COLO668 (cell line): ENCODE measurements at regions not wholly inside any gene's neighbourhood (a gene's known extent, or its start where the extent isn't known, plus 50 kb on each side); places are given as distances from the start of the nearest gene placed in this dataset.
"Not testable (repeated sequence)": the region's sequence is repeated elsewhere in the genome, so short reads cannot be mapped to it uniquely, and the experiment has no call there.

Source experiments
- DNase-seq: peaks from one replicate; lab custom pipeline; 2025; ENCODE audit not compliant: unreplicated experiment; lab: John Stamatoyannopoulos, UW

DNA sequence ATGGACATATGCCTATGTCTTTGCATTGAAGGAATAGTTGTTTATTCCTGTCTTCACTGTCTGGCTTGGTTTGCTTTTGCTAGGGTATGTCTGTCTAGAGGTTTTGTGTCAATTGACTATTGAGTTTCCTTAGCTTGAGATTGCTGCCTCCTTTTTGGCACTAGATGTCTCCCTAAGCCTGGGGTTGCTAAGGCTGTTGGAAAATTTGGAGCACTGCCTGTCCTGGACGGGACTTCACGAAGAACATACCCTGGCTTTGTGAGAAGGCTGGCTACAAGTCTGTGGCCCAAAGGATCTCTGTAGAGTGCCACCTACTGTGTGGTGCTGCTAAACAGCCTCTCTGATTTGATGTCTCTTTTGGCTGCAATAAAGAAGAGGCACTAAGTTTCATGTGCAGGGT is 183.8 kb upstream of the NUDT10 start:
- DNase-seq: no peak

DNA sequence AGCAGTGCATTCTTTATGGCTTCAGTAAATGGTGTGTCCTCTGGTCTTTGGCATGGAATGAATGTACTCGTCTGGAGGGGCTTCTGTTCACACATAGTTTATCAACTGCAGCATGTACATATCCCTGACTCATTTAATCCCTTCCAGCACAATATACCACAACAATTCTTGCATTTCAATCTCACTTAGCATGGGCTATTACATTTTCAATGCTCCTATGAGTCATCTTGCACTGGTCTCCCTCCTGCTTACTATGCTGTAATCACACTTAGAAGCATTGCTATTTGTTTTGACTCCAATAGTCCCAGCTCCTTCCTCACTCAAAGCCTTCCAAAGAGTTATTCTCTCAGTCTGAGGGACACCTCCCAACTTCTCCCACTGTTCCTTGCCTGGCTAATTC is 180.9 kb upstream of the NUDT10 start:
- no peak for DNase-seq

- no peak for DNase-seq
Observed at GRCh38 chrX:51155157-51155556, 177.5 kb upstream of the NUDT10 start.

GRCh38 chrX:51155566-51155965 is 177.1 kb upstream of the NUDT10 start:
- no peak for DNase-seq

DNA sequence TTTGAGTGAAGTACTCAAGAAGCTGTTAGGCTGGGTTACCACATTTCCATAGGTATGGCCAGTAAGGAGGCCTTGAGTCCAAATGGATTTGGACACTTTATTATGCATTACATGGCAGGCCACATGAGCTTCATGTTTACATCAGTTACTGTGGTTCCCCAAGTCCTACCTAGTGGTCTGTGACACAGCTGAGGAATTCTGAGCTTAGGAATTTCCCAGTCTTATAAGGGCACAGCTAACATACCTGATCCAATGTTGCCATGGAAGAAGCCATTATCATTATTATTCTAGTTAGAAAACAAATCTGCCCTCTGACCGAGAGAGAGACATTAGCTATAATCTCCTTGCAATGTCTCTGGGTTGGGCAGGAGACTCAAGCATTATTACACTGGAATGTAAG is 174.4 kb upstream of the NUDT10 start:
- no peak for DNase-seq

- not testable (repeated sequence) for DNase-seq
Observed at GRCh38 chrX:51159378-51159777, 173.2 kb upstream of the NUDT10 start.

DNA sequence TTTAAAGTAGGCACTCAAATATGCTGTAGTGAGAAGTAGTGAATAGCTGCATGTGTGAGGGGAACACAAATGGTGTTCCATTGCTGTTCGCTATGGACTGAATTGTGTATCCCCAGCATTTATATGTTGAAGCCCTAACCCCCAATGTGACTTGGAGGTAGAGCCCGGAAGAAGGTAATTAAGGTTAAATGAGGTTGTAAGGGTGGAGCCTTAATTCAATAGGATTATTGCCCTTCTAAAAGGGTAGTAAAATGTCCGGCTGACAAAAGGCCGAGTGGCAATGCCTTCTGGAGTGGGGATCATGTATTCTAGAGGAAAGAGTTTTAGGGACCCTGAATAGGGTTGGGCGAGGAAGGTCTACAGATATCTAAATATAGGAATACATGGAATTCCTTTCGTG is 168.9 kb upstream of the NUDT10 start:
- no peak for DNase-seq

DNA sequence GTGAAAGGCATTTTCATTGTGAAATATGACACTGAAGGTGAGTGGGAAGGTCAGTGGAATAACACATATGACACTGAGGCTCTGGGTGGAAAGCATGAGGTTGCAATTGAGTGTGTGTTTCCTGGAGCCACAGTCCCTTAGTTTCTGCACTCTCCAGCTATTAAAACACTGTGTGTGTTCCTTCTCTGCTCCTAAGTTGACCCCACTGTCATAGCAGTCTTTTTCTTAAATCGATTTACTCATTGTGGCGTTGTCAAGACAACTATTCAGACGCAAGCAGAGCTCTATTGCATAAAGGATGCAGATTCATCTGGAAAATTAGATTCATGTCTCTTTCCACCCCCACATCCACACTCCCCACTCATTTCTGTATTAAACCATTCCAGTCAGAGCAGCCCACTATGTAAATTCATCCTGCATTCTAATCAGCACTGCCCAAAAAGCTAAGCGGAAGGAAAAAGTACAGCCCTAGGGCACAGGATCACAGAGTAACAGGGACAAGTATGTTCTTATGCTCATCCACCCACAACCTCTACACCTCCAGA is 154.2 kb upstream of the NUDT10 start:
- DNase-seq: not testable (repeated sequence)

GRCh38 chrX:51179805-51180204 is 152.8 kb upstream of the NUDT10 start:
- DNase-seq: not testable (repeated sequence)

GRCh38 chrX:51182545-51182944 is 150.1 kb upstream of the NUDT10 start:
- no peak for DNase-seq

DNA sequence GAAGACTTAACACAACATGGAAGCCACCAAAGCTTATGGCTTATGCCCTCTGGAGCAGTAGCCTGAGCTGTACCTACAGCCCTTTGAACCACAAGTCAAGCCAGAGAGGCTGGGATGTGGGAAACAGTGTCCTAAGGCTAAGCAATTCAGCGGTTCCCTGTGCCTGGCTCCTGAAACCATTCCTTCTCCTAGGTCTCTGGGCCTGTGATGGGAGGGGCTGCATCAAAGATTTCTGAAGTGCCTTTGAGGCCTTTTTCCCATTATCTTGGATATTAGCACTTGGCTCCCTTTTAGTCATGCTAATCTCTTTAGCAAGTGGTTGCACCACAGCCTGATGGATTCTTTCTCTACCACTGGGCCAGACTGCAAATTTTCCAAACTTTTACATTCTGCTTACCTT is 140.5 kb upstream of the NUDT10 start:
- no peak for DNase-seq

DNA sequence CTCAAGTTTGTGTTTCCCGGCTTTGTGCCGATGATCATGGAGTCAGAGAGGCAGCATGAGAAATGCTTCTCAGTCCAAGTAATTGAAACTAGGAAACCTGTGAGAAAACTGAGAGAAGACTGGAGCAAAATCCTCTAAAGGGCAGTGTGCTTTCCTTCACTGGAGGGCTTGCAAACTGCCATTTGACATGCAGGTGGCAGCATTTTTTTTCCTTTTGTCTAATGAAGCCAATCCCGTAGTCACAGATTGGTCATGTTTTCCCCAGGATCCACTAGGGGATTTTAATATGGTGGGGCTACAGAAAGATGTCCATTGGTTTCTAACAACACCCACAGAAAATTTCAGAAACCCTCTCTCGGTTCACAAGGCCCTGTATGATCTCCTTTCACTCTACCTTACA is 117.4 kb upstream of the NUDT10 start:
- no peak for DNase-seq

DNA sequence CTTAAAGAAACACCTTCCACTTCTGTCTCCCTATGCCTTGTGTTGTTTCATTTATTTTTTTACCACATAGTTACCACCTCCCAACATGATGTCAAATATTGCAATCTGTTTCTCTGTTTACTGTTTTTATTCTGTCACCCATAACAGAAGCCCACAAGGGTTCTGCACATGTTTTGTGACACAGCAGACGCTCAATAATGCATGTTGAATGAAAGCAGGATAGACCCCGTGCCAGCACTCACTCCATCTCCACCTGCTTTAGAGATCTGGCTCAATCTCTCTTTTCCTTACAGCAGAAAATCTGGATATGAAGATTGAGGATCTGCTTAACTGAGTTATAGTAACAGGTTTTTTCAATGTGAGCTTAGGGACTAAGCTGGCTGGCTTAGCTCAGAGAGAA is 116.8 kb upstream of the NUDT10 start:
- DNase-seq: no peak

- DNase-seq: no peak
Observed at GRCh38 chrX:51242212-51242611, 90.4 kb upstream of the NUDT10 start.

DNA sequence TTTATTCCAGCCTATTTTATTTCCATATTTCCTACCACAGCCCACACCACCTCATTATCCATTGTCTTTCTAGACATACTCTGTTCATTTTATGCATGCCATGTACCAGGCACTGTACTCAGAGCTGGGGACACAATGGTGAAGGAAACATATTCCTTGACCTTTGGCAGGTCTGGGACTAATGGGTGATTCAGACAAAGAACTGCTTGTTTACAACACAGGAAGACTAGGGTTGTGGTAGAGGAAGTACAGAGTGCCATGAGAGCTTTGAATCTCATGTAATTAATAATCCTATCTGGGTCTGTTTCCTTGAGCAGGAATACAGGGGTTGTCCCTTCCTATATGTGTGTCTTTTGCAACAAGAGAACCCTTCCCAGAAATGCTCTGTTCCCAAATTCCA is 75.1 kb upstream of the NUDT10 start:
- no peak for DNase-seq

GRCh38 chrX:51262271-51262670 is 70.4 kb upstream of the NUDT10 start:
- DNase-seq: not testable (repeated sequence)

DNA sequence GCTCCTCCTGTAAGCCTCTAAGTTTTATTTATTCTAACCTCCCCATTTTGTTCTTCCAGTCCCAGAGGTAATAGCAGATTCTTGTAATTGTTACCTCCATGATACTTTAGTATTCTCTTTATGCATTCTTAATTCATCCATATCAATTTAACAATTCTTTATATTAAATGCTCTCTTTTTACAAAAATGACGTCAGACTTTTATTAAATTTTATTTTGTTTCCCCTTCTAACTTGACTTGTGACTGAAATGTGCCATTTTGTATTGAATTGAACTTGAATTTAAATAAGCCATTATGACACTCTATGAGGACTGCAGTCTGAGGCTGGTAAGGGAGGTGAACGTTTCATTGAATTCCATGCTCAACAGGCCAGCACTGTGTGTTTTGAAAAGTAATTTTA is 60.0 kb upstream of the NUDT10 start:
- no peak for DNase-seq

GRCh38 chrX:51281758-51282318 is 50.8 kb upstream of the NUDT10 start:
- DNase-seq: no peak
